ENCODE measurements at regions not wholly inside any gene's neighbourhood (a gene's known extent, or its start where the extent isn't known, plus 50 kb on each side); places are given as distances from the start of the nearest gene placed in this dataset.

DNA sequence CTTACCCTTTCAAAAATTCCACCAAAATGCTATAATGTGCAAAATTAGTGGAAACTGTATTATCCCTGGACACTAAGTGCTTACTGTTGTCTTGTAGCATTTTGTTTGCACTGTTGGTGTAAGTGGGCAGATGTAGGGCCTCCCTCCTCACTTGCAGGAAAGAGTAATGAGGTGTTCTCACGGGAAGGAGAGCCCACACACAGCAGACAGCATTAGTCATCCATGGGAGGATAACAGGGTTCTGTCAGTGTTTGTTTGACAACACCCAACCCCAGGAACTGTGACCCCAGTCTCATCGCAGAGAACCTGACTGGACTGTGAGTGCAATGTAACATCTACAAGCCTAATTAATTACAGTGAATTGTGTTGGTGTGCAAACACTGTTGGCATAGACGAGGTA lies 58.7 kb upstream of the VSTM2A start:
- TF ChIP-seq CTCF (IDR thresholded peaks at IDR 0.05; ENCODE audit: low read length), result no peak
- no peak for TF ChIP-seq EZH2 (IDR thresholded peaks at IDR 0.05; ENCODE audit: borderline replicate concordance, low read length)
